Activated naive CD4-positive, alpha-beta T cell treated with anti-CD3 and anti-CD28 coated beads, Interleukin-2, amount 50 U/mL, for 72 hours (primary cell): ENCODE measurements at regions not wholly inside any gene's neighbourhood (a gene's known extent, or its start where the extent isn't known, plus 50 kb on each side); places are given as distances from the start of the nearest gene placed in this dataset.
"Not testable (repeated sequence)": the region's sequence is repeated elsewhere in the genome, so short reads cannot be mapped to it uniquely, and the experiment has no call there.

Experiments
- ATAC-seq, 2 donors: fragments of 150-1000 bp; cut with Tn5 transposase; 2 replicates each; pipeline ENCODE4 v1.10.0; 2021; ENCODE audit warnings: mild to moderate bottlenecking in 2 of 2, moderate library complexity in 2 of 2
- DNase-seq, 2 donors: peaks; one replicate each; pipeline ENCODE4 v3.0.0; 2021 to 2022; ENCODE audit warnings: low spot score in 2 of 2
- H3K27ac Mint-ChIP-seq, 2 donors: one replicate each; pipeline ENCODE4 v1.8.0; 2022; ENCODE audit warnings: mild to moderate bottlenecking in 2 of 2, mixed read lengths in 2 of 2
- H3K36me3 Mint-ChIP-seq, 2 donors: one replicate each; pipeline ENCODE4 v1.8.0; 2022; ENCODE audit warnings: mixed read lengths in 2 of 2
- H3K9me3 Mint-ChIP-seq, 2 donors: one replicate each; pipeline ENCODE4 v1.8.0; 2022; ENCODE audit warnings: mixed read lengths in 2 of 2

DNA sequence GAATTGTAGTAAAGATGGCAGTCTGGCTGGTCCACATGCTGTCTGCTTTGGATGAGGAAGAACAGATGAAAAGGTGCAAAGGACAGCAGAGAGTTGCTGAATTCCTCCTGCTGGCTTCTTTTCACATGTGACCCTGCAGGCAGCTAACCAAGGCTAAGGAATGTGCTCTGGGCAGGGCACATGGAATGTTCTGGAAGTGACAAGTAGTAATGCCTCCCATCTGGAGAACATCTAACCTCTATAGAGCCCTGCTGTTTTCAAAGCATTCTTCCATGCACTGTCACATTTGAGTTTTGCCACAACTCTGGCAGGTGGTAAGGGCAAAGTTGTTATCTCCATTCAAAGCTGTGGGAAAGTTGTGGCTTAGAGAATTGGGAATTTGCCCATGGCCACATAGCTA lies 208.8 kb downstream of the STK31 start:
- ATAC-seq (no peak), DNase-seq (no peak)
- no peaks in the 10 kb centered on the region for H3K36me3 Mint-ChIP-seq
- H3K9me3 Mint-ChIP-seq, result no peaks in the 10 kb centered on the region
- no peak overlapping the region for H3K27ac Mint-ChIP-seq

DNA sequence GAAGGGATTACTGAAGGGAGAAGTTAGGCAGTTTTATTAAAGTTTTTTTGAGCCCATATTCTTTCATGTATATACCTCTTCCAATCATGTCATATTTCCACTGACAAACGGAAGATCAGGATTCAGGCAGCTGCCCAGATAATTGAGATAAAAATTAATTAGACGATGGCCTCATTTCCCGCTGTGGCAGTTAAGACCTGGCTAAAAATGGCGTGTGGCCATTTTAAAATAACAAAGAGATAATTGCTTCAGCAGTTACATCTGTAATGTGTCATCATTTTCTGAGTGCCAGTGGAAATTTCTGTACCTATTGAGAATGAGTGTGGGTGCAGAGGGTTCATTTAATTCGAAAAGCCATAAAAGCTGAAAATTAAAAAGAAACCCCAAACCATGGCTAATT lies 215.1 kb downstream of the STK31 start:
- ATAC-seq (no peak), DNase-seq (no peak)
- no peaks in the 10 kb centered on the region for H3K9me3 Mint-ChIP-seq

DNA sequence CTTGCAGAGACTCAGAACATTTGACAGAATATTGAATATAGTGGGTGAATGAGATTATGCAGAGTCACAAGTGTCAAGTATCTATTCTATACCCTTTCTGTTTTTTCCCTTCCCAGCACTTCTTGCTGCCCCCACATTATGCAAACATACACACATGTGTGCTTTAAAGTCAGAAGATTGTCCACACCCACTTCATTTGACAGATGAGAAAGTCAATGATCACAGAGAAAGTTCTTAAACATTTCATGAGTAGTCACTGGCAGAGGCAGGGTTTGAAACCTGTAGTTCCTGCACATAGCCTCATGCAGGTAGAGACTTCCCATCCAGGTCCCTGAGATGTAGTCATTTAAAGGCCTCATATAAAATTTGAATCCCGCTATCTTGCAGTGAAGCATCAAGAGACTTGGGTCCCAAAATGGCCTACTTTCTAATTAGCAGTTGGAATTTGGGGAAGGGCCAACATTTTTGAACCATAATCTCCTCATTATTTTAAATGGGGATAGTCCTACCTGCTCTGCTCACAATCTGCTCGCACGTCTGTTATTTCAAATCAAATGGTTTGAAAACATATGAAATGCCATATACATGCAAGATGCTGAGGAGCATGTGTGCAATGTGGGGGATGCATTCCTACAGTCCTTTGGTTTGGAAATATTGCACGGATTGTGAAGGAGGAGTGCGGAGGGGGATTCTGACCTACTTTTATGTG lies 217.8 kb downstream of the STK31 start:
- DNase-seq (no peak), ATAC-seq (no peak)
- Mint-ChIP-seq H3K9me3 (no peaks in the 10 kb centered on the region), H3K27ac (no peak overlapping the region), H3K36me3 (no peaks in the 10 kb centered on the region)

More for the DNA sequence above, 215.1 kb downstream of the STK31 start:
- Mint-ChIP-seq H3K36me3 (no peaks in the 10 kb centered on the region), H3K27ac (no peak overlapping the region)

DNA sequence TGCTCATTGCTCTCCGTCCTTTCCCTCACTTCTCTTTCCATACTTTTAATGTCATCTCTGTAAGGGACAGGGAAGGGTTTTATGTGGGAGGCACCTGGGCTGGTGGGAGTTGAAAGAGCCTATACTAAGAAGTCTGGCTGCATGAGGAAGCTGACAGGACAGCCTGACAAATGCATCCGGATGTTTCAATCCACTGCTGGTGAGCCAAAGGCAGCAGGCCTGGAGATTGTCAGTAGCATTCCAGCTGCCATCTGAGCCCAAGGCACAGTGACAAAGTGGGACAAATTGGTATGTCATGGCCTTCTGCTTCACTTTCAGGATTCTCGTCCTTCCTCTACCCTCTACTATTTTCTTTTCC lies 218.4 kb downstream of the STK31 start:
- H3K27ac Mint-ChIP-seq, result no peak overlapping the region
- H3K36me3 Mint-ChIP-seq, result no peaks in the 10 kb centered on the region
- ATAC-seq (no peak), DNase-seq (no peak)
- no peaks in the 10 kb centered on the region for H3K9me3 Mint-ChIP-seq

DNA sequence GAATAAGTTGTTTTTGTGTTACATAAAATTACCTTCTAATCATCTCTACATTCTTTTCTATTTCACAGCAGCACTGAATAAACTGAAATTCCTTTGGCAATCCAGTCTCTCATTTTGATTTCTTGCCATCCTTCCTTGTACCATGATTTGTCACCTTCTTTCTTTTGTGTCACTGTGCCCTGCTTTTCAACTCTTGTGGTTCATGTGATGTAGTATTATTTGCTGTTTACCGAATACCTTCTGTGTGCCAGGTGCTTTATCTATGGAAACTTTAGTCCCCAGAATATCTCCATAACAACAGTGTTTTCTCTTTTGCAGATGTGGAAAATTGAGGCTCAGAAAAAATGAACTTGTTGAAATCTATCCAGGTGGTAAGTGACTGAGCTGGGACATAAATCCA lies 220.3 kb downstream of the STK31 start:
- no peak for ATAC-seq
- no peak for DNase-seq
- Mint-ChIP-seq H3K36me3 (no peaks in the 10 kb centered on the region), H3K27ac (no peak overlapping the region), H3K9me3 (no peaks in the 10 kb centered on the region)

DNA sequence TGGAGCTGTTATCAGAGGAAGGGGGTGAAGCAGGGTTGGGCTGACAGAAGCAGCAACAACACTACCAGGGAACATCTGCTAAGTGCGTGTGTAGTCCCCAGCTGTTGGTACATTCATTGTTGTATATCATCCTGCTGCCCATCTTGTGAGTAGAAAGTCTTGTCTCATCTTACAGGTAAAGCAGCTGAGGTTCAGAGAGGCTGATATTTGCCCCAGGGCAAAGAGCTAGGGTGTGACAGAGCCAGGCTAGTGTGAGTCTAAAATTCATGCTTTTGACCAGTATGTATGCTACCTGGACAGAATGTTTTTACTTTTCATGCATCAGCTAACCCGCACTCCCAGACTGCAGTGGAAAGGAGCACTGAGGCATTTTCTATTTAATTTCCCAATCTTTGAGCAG lies 221.6 kb downstream of the STK31 start:
- no peaks in the 10 kb centered on the region for H3K9me3 Mint-ChIP-seq
- ATAC-seq (no peak), DNase-seq (no peak)
- no peaks in the 10 kb centered on the region for H3K36me3 Mint-ChIP-seq
- no peak overlapping the region for H3K27ac Mint-ChIP-seq

DNA sequence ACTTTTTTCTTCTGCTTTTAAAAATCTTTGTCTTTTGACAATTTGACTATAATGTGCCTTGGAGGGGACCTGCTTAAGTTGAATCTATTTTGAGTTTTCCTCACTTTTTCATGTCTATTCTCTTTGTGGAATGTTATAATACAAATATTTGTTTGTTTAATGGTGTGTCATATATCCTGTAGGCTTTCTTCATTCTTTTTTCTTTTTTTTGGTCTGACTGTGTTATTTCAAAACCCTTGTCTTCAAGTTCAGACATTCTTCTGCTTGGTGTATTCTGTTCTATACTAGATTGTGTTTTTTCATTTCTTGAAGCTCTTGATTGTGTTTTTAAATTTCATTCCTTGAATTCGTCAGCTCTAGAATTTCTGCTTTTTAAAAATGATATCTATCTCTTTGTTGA lies 228.2 kb downstream of the STK31 start:
- ATAC-seq, result no peak
- Mint-ChIP-seq H3K27ac (no peak overlapping the region), H3K9me3 (no peaks in the 10 kb centered on the region), H3K36me3 (no peaks in the 10 kb centered on the region)
- DNase-seq, result no peak

DNA sequence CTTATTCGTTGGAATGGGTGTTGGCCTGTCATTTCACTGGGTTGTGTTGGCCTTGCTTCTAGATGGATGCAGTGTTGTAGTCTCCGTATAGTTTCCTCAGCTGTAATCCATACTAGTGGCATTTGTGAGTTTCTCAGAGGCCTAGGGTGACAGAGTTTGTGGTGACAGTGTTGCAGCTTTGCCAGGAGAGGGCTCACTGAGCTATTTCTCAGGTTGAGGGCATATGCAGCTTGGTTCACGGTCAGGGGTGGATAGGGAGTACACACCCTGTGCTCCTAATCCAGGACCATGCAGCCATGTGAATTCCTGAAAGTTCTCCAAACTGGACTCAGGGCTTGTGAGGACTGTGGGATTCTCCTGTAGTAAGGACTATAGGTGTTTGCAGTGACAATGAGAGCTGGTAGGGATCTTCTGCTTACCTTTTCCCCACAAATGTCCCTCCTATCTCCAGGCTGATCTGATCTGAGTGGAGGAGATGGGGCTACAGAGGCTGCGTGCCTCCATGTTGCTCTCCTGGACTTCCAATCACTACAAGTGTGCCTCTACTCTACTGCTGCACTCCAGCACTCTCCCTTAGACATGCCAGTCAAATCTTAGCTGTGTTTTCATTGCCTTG lies 229.0 kb downstream of the STK31 start:
- DNase-seq (no peak), ATAC-seq (peak in 1 of 2 donors; percentile 38)
- Mint-ChIP-seq H3K9me3 (no peaks in the 10 kb centered on the region), H3K27ac (no peak overlapping the region), H3K36me3 (no peaks in the 10 kb centered on the region)

DNA sequence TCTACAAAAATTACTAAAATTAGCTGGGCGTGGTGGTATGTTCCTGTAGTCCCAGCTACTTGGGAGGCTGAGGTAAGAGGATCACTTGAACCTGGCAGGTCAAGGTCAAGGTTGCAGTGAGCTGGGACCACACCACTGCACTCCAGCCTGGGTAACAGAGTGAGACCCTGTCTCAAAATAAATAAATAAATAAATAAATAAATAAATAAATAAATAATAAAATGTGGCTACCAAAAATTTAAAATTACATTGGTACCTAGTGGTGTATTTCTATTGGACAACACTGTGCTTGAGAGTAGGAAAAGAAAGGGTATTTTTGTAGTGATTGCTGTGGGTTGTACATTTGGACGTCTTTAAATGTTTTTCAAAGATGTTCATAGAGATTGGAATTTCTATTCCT lies 229.7 kb downstream of the STK31 start:
- not testable (repeated sequence) for H3K9me3 Mint-ChIP-seq, ATAC-seq, DNase-seq, H3K27ac Mint-ChIP-seq, H3K36me3 Mint-ChIP-seq

DNA sequence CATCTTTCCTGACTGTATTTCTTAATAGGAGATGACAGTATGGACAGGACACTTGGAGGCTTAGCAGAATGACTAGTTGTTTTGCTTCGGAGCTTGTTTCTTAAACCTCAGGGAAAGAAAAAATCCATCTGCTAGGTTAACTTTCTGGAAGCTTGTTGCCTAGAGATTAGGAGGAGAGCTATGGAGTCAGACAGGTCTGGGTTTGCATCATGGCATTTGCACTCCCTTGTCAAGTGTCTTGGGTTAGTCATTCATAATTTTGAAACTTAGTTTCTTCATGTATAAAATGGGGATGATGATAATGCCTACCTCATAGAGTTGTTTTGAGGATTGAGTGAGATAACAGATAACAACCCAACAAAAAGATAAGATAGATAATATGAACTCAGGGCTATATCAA lies 231.5 kb downstream of the STK31 start:
- Mint-ChIP-seq H3K36me3 (peaks cover 5 to 7% of the 10 kb centered on the region in 2 donors), H3K9me3 (peaks cover under 1 to 3% of the 10 kb centered on the region in 2 donors), H3K27ac (no peak overlapping the region)
- DNase-seq, result no peak
- no peak for ATAC-seq

DNA sequence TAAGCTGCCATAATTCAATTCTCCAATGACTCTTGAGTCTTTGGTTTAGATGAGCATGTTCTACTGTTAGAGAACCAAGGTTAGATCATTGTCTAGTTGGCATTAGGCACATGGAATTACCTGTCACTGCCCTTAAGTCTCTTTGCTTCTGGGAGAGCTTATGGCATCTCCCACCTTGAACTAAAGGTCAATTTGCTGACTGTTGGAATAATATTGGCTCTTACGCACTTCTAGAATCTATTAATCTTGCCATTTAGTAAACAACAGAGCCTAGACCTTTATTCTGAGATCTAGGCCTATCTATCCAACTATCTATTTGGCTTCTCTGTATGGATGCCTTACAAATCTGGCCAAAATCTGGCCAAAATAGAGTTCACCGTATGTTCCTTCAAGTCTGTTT lies 232.0 kb downstream of the STK31 start:
- Mint-ChIP-seq H3K9me3 (peaks cover 5 to 8% of the 10 kb centered on the region in 2 donors), H3K27ac (no peak overlapping the region), H3K36me3 (peaks cover 9 to 11% of the 10 kb centered on the region in 2 donors)
- DNase-seq (no peak), ATAC-seq (no peak)

DNA sequence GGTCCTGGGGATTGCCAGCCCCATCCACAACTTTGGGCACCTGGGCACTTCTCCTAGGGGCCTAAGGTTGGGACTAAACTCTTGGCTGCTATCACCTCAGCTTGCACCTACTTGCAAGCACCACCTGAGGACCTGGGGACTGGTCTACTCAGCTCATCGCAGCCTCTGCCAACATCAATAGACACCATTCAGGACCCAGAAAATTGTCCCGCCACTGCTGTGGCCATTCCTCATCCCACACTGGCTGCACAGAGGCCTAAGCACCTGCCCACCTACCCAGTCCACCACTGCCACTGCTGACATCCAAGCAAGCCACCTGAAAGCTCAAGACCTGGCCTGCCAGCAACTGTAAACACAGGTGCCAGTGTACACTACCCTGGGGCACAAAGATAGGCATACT lies 234.1 kb downstream of the STK31 start:
- Mint-ChIP-seq H3K9me3 (peaks cover 9 to 10% of the 10 kb centered on the region in 2 donors), H3K27ac (no peak overlapping the region), H3K36me3 (peaks cover 10 to 12% of the 10 kb centered on the region in 2 donors)
- DNase-seq (no peak), ATAC-seq (no peak)

DNA sequence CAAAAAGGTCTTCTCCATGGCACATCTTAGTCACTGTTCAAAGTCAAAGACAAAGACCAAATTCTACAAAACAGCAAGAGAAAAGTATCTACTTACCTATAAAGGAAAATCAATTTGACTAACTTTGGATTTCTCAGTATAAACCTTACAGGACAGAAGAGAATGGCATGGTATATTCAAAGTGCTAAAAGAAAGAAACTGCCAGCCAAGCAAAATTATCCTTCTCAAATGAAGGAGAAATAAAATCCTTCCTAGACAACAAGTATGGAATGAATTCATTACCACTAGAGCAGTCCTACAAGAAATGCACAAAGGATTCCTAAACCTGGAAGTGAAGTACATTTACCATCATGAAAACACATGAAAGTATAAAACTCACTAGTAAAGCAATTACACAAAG lies 235.5 kb downstream of the STK31 start:
- H3K9me3 Mint-ChIP-seq, result peaks cover 9 to 10% of the 10 kb centered on the region in 2 donors
- ATAC-seq (no peak), DNase-seq (no peak)
- H3K27ac Mint-ChIP-seq, result no peak overlapping the region
- H3K36me3 Mint-ChIP-seq, result peaks cover 10 to 12% of the 10 kb centered on the region in 2 donors

DNA sequence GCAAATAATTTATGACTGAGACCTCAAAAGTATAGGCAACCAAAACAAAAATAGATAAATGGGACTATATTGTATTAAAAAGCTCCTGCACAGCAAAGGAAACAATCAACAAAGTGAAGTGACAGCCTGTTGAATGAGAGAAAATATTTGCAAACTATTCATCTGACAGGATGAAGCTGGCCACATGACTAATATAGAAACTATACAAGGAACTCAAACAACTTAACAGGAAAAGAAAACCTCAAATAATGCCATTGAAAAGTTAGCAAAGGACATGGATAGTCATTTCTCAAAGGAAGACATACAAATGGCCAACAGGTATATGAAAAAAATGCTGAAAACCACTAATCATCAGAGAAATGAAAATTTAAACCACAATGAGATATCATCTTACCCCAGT lies 245.1 kb downstream of the STK31 start:
- ATAC-seq (peak in 1 of 2 donors; percentile 7), DNase-seq (no peak)
- no peaks in the 10 kb centered on the region for H3K36me3 Mint-ChIP-seq
- no peak overlapping the region for H3K27ac Mint-ChIP-seq
- peaks cover 0 to 5% of the 10 kb centered on the region in 2 donors for H3K9me3 Mint-ChIP-seq

DNA sequence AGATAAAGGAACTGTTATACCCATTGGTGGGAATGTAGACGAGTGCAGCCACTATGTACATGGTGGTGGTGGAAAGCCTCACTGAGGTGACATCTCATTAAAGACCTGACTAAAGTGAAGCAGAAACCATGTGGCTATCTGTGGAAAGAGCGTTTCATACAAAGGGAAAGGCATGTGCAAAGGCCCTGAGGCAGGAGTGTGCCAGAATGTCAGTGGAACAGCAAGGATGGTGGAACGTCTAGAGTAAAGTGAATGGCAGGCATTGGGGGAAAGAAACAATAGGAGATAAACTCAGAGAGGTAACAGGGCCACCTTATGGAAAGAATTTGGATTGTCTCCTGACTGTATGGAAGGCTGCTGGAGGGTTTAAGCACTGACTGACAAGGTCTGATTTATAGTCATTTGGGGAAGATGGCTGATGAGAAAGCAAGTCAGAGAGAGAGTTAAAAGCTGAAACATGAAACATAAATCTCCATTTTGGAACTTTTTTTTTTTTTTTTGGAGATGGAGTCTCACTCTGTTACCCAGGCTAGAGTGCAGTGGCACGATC lies 245.7 kb downstream of the STK31 start:
- DNase-seq (no peak), ATAC-seq (peak in 1 of 2 donors; percentile 38)
- H3K36me3 Mint-ChIP-seq, result no peaks in the 10 kb centered on the region
- peaks cover 0 to 5% of the 10 kb centered on the region in 2 donors for H3K9me3 Mint-ChIP-seq
- no peak overlapping the region for H3K27ac Mint-ChIP-seq

DNA sequence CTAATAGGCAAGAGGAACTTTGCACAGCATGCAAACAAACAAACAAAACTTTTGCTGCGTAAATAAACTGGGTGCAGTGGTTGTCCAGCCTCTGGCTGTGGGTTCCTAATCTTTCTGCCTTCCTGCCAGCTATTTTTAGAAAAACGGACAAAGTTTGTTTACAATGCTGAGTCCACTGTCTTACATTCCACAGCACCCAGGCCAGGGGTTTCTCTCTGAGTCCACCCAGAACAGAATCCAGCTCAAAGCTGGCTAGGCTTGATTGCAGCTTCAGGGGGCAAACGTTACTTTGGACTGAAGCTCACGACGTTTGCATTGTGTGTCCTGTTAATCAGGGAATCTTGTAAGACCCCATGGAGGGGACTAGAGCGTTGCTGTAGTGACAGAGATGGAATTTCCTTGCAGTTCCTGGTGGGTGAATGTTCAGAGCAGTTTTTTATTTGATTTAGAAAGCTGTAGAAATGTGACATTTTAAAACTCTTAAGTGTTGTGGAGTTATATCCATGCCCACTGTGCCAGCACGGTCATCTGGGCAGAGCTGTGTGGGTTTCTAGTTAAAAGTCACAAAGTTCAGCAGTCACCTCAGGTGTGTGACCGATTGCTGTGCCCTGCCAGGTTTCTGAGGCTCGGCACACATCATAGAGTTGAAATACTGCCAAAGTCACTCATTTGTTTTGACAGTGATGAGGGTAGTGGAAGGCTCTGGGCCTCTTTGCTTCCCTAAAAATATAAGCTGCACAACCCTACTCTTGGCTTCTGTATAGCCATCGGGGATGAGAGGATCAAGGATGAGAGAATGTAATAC lies 247.0 kb downstream of the STK31 start:
- H3K9me3 Mint-ChIP-seq, result peaks cover 0 to 5% of the 10 kb centered on the region in 2 donors
- DNase-seq (no peak), ATAC-seq (no peak)
- no peak overlapping the region for H3K27ac Mint-ChIP-seq
- no peaks in the 10 kb centered on the region for H3K36me3 Mint-ChIP-seq

DNA sequence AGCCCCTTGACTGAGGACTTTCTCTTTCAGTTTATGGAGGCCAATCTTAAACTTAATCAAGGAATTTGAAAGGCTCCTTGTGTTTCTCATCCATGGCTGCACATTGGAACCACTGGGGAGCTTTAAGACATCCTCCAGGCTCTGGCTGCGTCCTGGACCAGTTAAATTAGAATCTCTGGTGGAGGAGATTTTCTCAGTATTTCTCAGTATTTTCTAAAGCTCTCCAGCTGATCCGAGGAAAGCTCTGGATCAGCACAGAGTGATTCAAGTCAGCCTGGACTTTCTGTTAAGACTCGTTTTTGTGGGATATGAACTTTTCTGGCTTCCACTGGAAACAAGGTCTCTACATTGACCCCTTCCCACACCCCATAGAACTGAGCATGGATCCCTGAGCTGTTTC lies 249.8 kb downstream of the STK31 start:
- H3K27ac Mint-ChIP-seq, result no peak overlapping the region
- DNase-seq (no peak), ATAC-seq (no peak)
- H3K9me3 Mint-ChIP-seq, result peaks cover 0 to 5% of the 10 kb centered on the region in 2 donors
- no peaks in the 10 kb centered on the region for H3K36me3 Mint-ChIP-seq
